ENCODE measurements at regions not wholly inside any gene's neighbourhood (a gene's known extent, or its start where the extent isn't known, plus 50 kb on each side); places are given as distances from the start of the nearest gene placed in this dataset.

DNA sequence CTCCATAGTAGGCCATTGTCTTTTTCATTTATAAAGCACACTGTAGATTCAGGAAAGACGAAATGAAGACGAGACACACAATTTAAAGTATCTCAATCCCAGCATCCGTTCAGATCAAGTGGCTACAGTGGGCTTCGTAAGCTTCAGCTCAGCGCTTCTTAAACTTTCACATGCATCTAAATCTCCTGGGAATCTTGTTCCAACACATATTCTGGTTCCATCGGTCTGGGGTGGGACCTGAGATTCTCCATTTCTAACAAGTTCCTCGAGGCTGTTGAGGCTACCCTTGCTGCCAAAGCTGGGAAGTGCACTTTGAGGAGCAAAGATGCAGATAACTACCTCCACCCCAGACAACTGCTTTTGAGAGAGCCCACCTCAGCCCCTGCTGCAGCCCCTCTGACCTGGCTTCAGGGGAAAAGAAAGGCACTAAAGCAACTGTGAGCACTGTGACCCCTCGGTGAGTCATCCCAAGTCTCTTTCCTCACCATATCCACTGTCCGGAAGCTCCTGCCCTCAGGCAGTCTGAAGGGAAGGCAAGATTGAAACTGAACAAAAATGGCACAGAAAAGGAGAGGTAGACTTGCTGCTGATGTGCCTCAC lies 201.1 kb upstream of the FBXO11 start:
- no peak for DNase-seq (ENCODE audit: low spot score)
- Histone ChIP-seq H3K27ac (no peak overlapping the region), H3K27me3 (replicated peaks; ENCODE audit: insufficient read depth) (no peaks in the 10 kb centered on the region), H3K4me3 (no peak overlapping the region), H3K36me3 (no peaks in the 10 kb centered on the region), H3K4me1 (replicated peaks) (no peaks in the 10 kb centered on the region), H3K9me3 (no peaks in the 10 kb centered on the region)
- TF ChIP-seq POLR2A (IDR thresholded peaks at IDR 0.05) (no peak), POLR2AphosphoS5 (IDR thresholded peaks at IDR 0.05) (no peak)
- TF ChIP-seq, protein P1, sequence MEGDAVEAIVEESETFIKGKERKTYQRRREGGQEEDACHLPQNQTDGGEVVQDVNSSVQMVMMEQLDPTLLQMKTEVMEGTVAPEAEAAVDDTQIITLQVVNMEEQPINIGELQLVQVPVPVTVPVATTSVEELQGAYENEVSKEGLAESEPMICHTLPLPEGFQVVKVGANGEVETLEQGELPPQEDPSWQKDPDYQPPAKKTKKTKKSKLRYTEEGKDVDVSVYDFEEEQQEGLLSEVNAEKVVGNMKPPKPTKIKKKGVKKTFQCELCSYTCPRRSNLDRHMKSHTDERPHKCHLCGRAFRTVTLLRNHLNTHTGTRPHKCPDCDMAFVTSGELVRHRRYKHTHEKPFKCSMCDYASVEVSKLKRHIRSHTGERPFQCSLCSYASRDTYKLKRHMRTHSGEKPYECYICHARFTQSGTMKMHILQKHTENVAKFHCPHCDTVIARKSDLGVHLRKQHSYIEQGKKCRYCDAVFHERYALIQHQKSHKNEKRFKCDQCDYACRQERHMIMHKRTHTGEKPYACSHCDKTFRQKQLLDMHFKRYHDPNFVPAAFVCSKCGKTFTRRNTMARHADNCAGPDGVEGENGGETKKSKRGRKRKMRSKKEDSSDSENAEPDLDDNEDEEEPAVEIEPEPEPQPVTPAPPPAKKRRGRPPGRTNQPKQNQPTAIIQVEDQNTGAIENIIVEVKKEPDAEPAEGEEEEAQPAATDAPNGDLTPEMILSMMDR (IDR thresholded peaks at IDR 0.05) = no peak
- WGBS = 67% methylated on average over 9 of the region's 9 CpGs
- intact Hi-C loops (cut with DNase I) = loop anchor here (2.0 to 10.0 kb wide), 3 partner anchors 201 to 673 kb away; partner anchors contain the start of gene FBXO11

DNA sequence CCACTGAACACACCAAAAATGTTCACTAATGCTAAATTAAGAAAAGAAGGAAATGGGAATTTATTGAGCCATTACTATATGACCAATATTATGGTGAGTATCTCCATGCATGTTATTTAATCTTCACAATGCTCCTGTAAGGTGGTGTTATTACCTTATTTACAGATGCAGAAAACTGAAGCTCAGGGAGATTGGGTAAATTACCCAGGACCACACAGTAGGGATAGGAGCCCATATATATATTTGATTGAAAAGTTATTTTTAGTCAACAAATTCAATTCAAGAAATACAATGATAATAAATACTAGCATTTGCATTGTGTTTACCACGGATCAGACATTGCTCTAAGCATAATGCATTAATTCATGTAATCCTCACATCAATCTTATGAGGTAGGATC lies 202.2 kb upstream of the FBXO11 start:
- H3K36me3 ChIP-seq = no peaks in the 10 kb centered on the region
- TF ChIP-seq POLR2A (IDR thresholded peaks at IDR 0.05) = no peak
- TF ChIP-seq, protein P1 (IDR thresholded peaks at IDR 0.05) = no peak
- no peak for TF ChIP-seq POLR2AphosphoS5 (IDR thresholded peaks at IDR 0.05)
- intact Hi-C loops (cut with DNase I) = loop anchor here (5.0 to 10.0 kb wide), 2 partner anchors 251 to 674 kb away; no protein-coding TSS in a partner anchor
- no peak for DNase-seq (ENCODE audit: low spot score)
- 85% methylated on average over 1 of the region's 1 CpG for WGBS
- no peaks in the 10 kb centered on the region for H3K9me3 ChIP-seq
- no peaks in the 10 kb centered on the region for H3K4me1 ChIP-seq (replicated peaks)
- no peak overlapping the region for H3K4me3 ChIP-seq
- H3K27ac ChIP-seq = no peak overlapping the region
- H3K27me3 ChIP-seq (replicated peaks; ENCODE audit: insufficient read depth) = no peaks in the 10 kb centered on the region

DNA sequence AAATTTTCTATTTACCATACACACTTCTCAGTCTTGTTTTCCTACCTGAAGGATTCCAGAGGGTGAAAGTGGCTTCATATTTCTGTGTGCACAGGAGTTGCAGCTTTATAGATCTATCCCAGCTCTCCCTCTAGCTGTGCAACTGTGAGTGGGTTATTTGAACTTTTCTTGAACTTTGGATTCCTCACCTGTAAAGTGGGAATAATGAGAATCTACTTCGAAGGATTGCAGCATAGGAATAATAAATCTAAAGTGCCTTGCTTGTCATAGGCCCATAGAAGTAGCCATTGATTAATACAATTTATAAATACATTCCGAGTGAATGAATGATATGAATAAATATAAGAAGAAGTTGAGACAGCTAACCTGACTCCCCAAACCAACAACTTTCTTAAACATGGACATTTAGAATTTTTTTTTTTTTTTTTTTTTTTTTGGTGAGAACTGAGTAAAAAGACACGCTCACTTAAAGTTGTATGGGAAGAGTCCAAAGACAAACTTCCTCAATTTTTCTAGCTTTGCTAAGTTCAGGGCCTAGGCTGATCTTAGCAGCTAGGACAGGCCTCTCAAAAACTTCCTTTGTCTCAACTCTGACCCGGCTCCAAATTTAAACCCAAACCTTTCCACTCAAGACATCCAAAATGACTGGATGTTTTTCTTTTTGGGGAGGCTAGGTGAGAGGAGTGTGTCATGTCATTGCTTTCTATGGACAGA lies 203.3 kb upstream of the FBXO11 start:
- no peak for TF ChIP-seq POLR2AphosphoS5 (IDR thresholded peaks at IDR 0.05)
- TF ChIP-seq POLR2A (IDR thresholded peaks at IDR 0.05) = no peak
- TF ChIP-seq, protein P1 (IDR thresholded peaks at IDR 0.05) = no peak
- Histone ChIP-seq H3K27me3 (replicated peaks; ENCODE audit: insufficient read depth) (no peaks in the 10 kb centered on the region), H3K4me3 (no peak overlapping the region), H3K36me3 (no peaks in the 10 kb centered on the region), H3K27ac (no peak overlapping the region), H3K9me3 (no peaks in the 10 kb centered on the region), H3K4me1 (replicated peaks) (no peaks in the 10 kb centered on the region)
- intact Hi-C loops (cut with DNase I) = loop anchor here (5.0 to 10.0 kb wide), 2 partner anchors 252 to 675 kb away; no protein-coding TSS in a partner anchor
- no peak for DNase-seq (ENCODE audit: low spot score)
- WGBS = 70% methylated on average over 4 of the region's 4 CpGs

DNA sequence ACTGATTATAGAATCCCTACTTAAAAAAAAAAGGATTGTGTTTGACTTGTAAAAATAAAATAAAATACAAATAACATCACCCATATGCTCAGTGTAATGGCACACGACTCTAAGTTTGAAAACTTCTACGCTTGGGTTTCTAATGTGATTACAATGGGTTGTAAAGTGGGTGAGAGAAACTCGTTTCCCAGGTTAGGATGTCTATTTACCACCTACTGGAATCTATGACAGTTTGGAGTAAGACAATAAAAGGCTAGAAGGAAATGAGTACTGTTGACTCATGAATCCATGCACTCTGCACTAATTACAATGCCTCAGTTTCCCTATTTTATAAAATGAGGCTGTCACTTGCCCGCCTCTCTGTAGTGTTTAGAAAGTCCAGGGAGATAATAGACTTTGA lies 204.0 kb upstream of the FOXN2 start:
- DNase-seq (ENCODE audit: low spot score) = no peak

More for the DNA sequence above, 204.0 kb upstream of the FOXN2 start:
- Histone ChIP-seq H3K4me3 (no peak overlapping the region), H3K36me3 (no peaks in the 10 kb centered on the region), H3K27ac (peak overlapping the region in 1 of 2 donors; percentile 81), H3K9me3 (no peaks in the 10 kb centered on the region), H3K27me3 (replicated peaks; ENCODE audit: insufficient read depth) (no peaks in the 10 kb centered on the region), H3K4me1 (replicated peaks) (no peaks in the 10 kb centered on the region)
- TF ChIP-seq POLR2A (IDR thresholded peaks at IDR 0.05) (no peak), POLR2AphosphoS5 (IDR thresholded peaks at IDR 0.05) (no peak)
- TF ChIP-seq, protein P1 (IDR thresholded peaks at IDR 0.05) = no peak
- 50% methylated on average over 4 of the region's 4 CpGs for WGBS
- intact Hi-C loops (cut with DNase I) = no loop called here

All from prostate gland (tissue), 2 donors.